A172 (cell line): ENCODE measurements at regions not wholly inside any gene's neighbourhood (a gene's known extent, or its start where the extent isn't known, plus 50 kb on each side); places are given as distances from the start of the nearest gene placed in this dataset.
"Not testable (repeated sequence)": the region's sequence is repeated elsewhere in the genome, so short reads cannot be mapped to it uniquely, and the experiment has no call there.

Source experiments
- DNase-seq: peaks from one replicate; pipeline ENCODE4 v3.0.0-alpha.2; 2015; ENCODE audit warnings: low spot score

DNA sequence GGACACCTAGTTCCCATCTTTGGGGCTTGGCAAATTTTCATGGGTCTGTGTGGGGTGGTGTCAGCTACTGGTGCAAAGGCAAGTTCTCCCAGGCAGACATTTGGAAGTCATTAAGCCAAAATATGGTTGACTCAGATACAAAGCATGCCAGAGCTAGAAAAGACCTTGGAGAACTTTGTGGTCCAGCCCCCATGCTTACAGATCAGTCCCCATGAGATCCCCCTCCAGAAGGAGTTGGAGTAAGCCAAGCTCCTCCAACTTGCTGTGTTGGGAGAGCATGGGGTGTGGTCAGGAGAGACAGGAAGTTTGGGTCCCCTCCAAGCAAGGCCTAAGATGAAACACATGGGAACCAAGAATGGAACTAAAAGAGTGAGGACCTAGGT, 224.5 kb downstream of the CYP26B1 start:
- DNase-seq = no peak

DNA sequence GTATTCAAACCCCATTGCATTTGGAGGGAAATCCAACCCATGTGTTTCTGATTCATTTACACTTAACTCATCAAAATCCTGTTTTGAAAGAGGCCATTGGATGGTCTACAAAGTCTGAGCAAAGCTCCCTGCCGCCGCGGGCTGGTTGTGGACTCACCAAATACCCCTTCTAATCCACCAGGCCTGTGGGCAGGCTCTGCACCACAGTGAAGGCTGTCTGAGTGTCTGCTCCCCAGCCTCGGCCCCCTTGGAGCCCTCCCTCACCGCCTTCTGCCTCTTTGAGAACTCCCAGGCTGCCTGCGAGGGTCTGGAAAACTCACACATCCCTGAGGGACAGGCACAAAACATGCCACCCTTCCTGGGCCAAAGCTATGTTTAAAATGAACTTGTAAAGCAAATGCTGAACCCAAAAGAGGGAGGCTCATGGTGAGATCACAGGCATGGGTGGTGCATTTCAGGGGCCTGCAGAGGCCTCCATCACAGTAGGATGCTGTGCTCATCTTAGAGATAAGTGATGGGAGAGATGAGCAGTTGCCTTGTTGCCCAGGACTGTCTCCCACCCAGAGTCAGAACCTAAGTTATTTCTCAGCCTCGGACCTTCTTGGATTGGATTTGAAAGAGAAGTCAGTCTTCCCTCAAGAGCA, 225.0 kb downstream of the CYP26B1 start:
- DNase-seq = no peak

DNA sequence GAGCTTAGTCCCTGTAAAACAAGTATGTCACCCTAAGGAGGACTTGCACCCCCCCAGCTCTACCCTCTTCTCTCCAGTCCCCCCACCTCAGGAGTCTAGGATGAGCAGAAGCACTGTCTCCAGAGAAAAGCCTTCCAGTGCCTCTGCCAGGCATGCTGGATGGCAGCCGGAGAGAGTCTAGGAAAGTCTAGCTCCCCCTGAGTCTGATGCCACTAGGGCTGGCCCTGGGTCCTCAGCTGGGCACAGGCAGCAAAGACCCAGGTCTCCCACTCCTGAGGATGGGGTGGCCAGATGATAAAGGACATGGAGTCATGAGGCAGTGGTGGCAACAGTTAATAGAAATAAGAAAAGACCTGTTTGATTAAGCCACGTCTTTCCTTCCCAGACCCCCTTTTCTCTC, 225.6 kb downstream of the CYP26B1 start:
- no peak for DNase-seq

DNA sequence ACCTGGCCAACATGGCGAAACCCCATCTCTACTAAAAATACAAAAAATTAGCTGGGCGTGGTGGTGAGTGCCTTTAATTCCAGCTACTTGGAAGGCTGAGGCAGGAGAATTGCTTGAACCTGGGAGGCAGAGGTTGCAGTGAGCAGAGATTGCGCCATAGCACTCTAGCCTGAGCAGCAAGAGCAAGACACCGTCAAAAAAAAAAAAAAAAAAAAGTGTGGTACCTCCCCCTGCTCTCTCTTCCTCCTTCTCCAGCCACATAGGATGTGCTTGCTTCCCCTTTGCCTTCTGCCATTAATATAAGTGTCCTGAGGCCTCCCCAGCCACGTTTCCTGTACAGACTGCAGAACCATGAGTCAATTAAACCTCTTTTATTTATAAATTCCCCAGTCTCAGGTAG, 226.8 kb downstream of the CYP26B1 start:
- not testable (repeated sequence) for DNase-seq

DNA sequence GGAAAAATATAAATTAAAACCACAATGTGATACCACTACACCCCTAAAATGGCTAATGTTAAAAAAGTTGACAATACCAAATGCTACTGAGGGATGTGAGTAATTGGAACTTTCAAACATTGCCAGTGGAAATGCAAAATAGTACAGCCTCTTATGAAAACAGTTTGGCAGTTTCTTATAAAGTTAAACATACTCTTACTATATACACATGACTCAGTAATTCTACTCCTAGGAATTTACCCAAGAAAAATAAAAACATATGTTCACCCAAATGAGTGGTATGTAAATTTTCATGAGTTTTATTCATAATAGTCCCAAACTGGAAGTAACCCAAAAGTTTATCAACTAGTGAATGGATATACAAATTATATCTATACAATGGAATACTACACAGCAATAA, 228.0 kb downstream of the CYP26B1 start:
- no peak for DNase-seq

DNA sequence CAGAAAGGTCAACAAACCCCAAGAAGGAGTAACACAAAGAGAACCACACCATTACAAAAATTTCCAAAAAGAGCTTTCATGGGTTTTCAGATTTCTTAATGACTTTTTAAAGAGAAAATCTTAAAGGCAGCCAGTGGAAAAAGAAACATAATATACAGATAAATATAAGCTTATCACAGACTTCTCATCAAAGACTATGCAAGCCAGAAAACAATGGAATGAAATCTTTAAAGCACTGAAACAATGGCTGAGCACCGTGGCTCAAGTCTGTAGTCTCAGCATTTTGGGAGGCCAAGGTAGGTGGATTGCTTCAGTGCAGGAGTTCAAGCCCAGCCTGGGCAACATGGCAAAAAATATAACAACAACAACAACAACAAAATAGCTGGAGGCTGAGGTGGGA, 237.4 kb downstream of the CYP26B1 start:
- DNase-seq = no peak

DNA sequence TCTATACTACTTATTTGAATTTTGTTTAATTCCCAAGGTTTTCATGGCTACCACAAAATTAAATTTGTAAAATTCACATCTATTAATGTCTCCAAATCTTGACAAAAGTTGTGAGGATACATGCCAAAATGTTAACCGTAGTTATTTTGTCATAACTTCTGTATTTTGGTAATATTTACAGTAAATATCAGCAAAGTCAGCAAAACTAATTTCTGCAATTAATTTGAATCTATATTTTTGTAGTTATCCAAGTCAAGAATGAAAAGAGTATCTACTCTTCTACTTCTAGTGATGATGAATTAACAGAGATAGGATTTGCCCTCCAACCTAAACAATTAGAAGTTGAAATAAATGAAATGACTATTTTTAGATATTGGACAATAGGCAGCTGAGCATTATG, 238.9 kb downstream of the CYP26B1 start:
- DNase-seq = no peak

DNA sequence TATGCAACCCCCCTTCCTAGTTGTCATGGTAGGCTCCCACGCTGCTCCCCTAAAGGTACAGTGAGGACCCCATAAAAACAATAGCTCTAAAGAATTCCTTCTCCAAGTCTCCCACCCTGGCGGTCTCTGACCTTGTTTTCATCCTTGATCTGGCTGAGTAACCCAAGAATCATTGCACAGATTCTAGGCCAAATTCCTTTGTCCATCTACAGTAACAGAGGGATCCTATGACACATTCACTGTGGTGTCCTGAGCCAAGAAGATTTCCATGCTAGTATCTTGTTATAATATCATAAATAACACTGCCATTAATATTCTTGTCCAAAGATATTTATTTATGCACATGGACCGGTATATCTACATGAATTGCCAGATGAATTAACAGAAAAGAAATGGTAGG, 240.2 kb downstream of the CYP26B1 start:
- DNase-seq = no peak

DNA sequence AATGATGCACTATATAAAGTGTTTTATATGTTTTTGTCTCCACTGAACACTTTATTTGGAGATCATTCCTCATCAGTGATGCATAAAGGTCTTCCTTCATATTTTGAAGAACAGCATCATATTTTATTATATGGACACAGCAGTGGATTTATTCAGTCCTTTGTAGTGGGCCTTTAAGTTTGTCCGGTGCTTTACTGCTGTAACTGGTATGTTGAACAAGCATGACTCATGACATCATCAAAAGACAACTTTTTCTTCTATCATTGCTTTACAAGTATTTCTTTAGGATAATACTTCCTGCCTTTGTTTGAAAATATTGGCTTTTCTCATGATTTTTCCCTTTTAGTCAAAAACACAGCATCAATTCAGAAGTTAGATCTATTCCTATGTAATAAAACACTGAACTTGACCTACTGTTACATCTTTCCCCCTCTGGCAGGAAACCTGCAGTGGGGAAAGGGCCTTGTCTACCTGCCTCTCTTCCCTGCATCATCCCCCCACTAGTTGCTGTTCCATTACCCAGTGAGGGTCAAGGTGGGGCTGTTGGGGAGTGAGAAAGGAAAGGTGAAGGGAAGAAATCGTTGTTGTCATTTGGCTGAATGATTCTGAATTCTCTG, 241.2 kb downstream of the CYP26B1 start:
- DNase-seq = no peak

DNA sequence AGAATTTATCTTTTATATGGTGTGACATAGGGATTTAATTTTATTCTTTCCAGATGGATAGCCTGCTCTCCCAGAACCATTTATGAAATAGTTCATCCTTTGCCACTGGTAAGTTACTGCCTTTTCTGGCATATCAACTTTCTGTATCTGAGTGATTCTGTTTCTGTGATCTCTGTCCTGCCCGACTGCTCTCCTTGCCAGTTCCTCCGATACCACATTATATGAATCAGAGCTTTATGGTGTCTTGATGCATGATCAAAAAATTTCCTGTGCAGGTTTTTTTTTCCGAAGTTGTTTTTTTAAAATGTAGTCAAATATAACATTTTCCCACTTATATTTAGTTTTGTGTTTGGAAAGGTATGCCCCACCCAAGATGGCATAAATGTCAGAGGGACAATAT, 242.5 kb downstream of the CYP26B1 start:
- no peak for DNase-seq

DNA sequence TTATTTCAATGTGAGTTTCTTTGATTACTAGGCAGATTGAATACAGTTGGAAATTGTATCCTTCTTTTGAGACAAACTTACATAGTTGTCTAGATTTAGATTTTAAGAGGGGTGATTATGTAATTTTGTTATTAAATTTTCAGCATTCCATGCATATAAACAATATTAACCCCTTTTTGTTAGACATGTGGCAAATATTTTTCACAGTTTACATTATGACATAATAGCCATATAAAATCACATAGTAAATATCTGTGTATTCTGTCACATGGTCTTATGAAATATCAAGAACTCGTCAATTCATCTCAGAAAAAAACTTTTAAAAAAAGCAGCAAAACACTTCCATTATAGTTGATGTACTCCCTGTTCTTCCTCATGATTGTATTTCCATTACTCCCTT, 243.8 kb downstream of the CYP26B1 start:
- no peak for DNase-seq

DNA sequence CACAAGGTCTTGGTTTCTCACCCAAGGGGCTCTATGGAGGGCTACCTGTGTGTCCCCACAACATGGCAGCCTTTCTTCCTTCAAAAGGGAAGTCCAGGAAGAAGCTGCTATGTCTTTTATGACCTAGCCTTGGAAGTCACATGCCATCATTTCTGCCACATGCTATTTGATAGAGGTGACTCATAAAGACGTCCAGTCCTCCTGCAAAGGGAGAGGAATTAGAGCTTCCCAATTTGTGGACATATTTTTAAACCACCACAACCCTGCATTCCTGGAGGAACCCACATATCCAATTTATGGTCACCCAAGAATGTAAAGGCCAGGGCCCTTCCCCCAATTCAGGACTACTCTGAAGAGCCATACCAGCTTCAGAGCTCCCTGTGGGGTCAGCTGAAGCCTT, 246.2 kb downstream of the CYP26B1 start:
- peak; percentile 53 for DNase-seq

DNA sequence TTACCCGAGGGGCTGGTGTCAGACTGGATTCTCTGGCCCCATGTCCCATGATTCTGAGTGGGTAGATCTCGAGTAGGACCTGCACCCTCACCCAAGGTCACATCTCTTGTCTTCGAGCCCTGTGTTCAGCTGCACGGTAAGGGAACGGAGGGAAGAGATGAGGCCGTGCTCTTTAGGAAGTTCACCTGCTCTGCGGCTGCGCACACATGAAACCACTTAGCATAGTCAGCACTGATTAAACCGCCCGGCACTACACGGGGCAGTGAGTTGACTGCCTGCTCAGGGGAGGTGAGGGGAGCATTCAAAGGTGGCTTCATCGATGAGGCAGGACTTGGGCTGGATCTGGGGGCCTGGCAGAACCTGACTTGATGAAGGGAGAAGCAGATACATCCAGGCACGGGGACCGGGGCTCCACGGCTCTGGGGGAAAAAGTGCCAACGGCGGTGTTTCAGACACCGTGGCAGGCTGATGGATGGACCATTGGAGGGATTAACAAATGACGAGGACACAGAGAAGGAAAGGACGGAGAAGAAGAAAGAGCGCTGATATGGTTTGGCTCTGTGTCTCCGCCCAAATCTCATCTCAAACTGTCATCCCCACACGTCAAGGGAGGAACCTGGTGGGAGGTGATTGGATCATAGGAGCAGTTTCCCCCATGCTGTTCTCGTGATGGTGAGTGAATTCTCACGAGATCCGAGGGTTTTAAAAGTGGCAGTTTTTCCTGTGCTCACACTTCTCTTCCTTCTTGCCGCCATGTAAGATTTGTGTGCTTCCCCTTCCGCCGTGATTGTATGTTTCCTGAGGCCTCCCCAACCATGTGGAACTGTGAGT, 248.6 kb downstream of the CYP26B1 start:
- no peak for DNase-seq

DNA sequence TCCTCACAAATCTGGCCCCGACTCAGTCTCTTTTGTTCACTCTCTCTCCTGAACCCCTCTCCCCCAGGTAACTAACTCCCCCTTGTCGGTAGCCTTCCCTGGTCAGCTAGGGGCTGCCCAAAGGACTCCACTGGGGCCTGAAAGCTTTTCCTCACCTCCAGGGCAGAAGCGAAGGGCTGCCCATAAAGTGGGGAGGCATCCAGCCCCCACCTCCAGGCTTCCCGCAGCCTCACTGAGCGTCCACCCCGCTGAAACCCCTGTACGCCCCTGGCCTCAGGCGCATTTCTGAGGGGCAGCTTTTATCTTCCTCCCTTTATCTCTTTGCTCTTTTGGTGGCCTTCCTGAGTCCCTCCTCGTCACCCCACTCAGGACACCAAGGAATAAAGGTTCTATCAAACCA, 249.3 kb downstream of the CYP26B1 start:
- no peak for DNase-seq

DNA sequence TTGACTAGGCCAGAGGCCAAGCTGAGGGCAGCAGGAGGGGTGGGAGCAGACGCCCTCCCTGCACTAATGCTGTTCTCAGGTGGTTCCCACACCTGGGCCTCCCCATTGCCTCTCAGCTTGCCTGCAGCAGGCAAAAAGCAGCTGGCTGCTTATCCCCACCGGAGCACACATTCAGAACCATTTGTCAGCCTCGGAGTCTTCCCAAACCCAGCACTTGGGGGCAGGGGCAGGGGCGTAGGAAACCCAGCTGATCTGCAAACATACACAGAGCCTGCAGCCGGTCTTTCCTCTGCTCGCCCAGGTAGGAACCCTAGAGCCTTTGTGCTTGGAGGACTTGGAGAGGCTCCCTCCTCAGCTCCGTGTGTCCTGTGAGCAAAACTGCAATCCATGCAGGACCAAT, 249.8 kb downstream of the CYP26B1 start:
- no peak for DNase-seq

DNA sequence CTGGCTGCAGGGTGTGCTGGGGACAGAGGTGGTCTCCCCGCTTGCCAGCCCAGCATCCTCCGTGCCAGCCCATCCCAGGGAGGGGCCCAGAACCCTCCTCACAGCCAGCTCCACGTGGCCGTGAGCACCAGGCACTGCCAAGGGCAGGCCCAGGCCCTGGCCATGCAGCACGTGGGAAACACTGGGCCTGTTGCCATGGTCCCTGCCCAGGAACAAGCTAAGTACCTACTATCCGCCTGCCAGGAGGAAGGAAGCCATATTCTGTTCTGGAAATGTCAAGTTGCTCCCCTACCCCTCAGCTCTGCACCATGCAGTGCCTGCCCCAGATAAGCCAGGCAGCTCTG, 250.6 kb downstream of the CYP26B1 start:
- no peak for DNase-seq

DNA sequence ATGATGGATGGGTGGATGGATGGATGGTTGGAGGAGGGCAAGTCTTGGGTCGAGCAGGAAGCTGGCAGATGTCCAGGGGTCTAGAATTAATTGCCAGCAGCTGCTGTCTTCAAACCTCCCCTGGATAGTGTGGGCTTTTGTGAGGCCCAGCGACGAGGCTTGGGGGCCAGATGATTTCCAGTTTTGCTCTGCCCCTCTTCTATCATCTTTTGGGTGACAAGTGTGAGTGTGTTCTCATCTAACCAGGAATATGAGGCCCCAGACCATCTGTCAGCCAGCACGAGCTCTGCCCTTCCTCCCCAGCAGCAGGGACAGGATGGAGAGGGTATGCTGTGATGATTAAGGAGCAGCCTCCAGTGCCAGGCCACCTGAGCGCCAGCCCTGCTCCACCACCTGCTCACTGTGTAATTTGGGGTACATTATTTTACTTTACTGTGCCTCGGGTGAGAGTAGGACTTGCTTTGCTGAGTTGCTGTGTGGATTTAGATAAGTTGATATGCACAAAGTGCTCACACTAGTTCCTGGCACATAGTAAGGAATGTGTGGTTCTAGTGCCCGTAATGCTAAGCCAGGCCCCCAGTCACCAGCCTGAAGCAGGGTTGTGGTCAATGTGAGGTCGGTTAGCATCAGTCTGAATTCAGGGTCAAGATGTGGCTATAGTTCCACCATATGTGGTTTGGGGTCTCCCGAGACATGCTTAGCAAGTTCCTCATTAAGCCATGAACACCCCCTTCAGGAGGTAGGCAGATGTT, 251.1 kb downstream of the CYP26B1 start:
- no peak for DNase-seq

DNA sequence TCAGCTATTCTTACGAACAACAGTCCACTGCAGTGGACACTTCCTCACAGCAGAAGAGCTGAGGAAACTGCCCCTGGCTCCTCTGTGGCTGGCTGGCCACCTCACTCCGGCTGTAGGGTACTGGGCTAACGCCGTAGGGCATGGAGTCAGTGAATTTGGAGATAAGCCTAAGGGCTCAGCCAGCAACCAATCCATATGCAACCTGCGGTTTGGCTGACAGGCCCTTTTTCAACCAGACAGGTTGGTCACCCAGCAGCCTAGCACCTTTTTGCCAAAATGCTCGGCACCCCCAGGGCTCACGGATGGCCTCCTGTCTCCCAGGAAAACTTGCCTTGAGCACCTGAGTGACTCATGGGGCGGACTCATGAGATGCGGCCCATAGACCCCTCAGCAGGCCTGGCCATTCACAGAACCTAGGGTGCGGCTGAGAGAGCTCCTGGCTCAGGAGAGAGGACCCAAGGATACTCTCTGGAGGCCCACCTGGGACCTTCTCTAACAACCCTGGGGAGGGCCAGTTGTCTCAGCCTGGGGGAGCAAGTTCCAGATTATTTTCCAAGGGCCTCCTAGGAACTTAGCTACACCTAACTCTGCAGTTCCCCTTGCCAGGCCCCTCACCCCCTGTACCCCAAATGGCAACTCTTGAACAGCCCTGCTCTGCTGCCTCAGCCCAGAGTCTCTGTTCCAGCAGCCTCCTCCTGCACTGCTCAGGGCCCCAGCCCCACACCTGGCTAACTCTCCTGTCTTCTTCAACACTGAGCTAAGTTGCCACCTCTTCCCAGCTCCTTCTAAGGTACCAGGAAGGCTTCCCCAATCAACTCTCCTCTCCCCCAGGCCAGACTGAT, 252.1 kb downstream of the CYP26B1 start:
- no peak for DNase-seq

DNA sequence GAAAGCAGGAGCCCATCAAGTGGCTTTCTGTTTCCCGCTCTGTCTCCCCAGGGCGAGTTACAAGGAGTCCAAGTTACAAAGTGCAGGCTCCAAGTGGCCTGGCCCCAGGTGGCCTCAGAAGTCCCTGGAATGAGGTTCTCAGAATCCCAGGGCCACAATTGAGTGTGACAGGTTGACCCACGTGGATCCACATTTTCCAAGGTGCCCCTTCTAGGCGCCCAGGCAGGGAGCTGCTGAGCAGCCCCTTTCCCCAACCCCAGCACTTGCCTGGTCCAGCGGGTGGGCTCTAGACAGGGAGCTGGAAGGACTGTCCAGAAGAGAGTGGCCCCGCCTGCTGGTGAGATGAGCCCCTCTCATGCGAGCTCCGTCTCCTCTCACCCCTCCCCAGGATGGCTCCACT, 253.4 kb downstream of the CYP26B1 start:
- no peak for DNase-seq

DNA sequence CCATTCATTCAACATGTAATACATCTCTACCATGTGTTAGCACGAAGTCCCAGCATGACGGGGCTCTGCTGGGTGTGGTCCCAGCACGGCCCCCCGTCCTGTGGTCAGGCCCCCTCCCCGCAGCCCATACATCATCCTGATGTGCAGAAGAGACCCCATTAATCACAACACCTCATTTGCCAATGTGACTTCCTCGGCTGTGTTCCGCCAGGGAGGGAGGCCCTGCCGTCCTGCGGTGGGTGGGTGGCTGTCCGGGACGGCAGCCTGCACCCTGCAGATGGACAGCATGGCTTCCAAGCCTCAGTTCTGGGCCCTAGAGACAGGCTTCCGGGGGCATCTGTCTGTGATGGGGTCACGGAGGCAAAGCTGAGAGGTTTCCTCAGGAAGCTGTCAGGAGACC, 254.0 kb downstream of the CYP26B1 start:
- no peak for DNase-seq

DNA sequence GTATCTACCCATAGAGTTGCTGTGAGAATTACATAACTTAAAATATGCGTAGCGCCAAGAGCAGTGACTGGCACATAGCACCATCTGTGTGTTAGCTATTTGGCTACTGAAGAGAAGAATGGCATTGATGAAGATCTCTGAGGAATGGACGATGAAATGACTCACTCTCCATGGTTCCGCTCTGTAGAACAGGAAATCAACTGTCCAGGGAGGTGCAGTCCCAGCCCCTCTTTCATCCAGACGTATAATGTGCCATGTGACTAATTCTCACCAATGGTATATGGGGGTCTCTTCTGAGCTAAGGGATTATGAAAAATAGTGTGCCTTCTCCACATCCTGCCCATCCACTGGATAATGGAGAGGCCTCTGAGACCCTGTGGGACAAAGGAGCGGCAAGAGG, 254.8 kb downstream of the CYP26B1 start:
- DNase-seq = peak; percentile 25

DNA sequence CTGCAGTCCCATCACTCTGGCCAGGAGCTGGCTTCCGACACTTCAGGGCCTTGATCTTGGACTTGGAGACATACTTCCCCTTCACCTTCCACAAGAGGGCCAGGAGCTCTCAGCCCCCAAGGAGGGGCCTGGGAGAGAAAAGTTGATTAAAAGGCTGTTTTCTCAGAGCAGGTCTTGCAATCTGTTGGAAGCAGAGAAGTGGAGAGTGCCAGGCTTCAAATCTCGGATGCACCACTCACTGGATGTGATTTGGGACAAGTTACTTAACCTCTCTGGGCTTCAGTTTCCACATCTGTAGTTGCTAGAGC, 255.3 kb downstream of the CYP26B1 start:
- DNase-seq = no peak
